Peyer's patch (tissue), 4 donors: ENCODE measurements at regions not wholly inside any gene's neighbourhood (a gene's known extent, or its start where the extent isn't known, plus 50 kb on each side); places are given as distances from the start of the nearest gene placed in this dataset.

Experiments
- POLR2A ChIP-seq, 2 donors: fragments of 450-650 bp; IDR thresholded peaks; one replicate each; pipeline ENCODE4 v1.5.1; 2017; ENCODE audit warnings: antibody characterized with exemption in 2 of 2, mild to moderate bottlenecking in 2 of 2, moderate library complexity in 2 of 2
- TF ChIP-seq, protein P1 (sequence below), 6 experiments: fragments of 450-650 bp in 4 of 6; fragments of 200-600 bp in 2 of 6; sonication (generic) in 1 of 6; IDR thresholded peaks; one replicate each; pipeline ENCODE4 v1.5.1; 2017 to 2019; ENCODE audit warnings: antibody characterized with exemption in 6 of 6, mild to moderate bottlenecking in 3 of 6, moderate library complexity in 1 of 6

DNA sequence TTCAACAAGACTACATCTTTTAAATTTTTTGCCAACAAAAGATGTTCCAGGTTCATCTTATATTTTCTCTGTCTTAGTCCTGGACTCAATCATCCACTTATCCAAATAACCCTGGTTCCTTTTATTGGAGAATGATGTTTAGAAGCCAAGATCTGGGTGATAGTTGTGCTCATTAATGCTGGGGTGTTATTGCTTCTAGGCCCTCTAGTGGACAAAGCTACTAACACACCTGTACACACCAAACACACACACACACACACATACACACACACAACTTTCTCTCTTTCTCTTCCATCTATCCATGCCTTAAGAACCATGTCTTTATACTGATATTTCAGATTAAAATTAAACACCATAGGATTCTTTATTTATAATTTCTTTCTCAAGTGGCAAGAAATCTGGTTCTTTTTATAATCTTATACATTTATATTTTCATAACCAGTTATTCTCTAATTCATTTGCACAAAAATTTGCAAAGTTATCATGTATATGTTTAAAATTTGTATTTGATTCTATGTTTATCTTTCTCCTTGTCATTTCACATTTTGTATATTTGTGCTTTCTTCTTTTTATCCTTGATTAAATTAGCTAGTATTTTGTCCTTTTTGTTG lies 179.1 kb upstream of the SMIM23 start:
- TF ChIP-seq, protein P1, sequence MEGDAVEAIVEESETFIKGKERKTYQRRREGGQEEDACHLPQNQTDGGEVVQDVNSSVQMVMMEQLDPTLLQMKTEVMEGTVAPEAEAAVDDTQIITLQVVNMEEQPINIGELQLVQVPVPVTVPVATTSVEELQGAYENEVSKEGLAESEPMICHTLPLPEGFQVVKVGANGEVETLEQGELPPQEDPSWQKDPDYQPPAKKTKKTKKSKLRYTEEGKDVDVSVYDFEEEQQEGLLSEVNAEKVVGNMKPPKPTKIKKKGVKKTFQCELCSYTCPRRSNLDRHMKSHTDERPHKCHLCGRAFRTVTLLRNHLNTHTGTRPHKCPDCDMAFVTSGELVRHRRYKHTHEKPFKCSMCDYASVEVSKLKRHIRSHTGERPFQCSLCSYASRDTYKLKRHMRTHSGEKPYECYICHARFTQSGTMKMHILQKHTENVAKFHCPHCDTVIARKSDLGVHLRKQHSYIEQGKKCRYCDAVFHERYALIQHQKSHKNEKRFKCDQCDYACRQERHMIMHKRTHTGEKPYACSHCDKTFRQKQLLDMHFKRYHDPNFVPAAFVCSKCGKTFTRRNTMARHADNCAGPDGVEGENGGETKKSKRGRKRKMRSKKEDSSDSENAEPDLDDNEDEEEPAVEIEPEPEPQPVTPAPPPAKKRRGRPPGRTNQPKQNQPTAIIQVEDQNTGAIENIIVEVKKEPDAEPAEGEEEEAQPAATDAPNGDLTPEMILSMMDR (IDR thresholded peaks at IDR 0.05) = peak in 3 of 6 experiments; percentile 21 to 32 (median 28)
- no peak for TF ChIP-seq POLR2A (IDR thresholded peaks at IDR 0.05)
